CD14-positive monocyte (primary cell): ENCODE measurements at regions not wholly inside any gene's neighbourhood (a gene's known extent, or its start where the extent isn't known, plus 50 kb on each side); places are given as distances from the start of the nearest gene placed in this dataset.

Experiments
- DNase-seq, 3 donors: peaks; one replicate each; pipeline ENCODE4 v3.0.0-alpha.2; 2011 to 2022
- H2AFZ ChIP-seq: 2 replicates; pipeline ENCODE4 v1.6.0; 2012; ENCODE audit warnings: mild to moderate bottlenecking, low read depth, low read length, inconsistent platforms; ENCODE audit not compliant: insufficient read depth, poor library complexity, severe bottlenecking
- H3K27ac ChIP-seq, 2 donors: 1 replicate in 1 of 2; 2 replicates in 1 of 2; pipeline ENCODE4 v1.5.1; 2012 to 2013; ENCODE audit warnings: low read length in 2 of 2, control low read depth in 1 of 2, inconsistent platforms in 1 of 2, low read depth in 1 of 2, mild to moderate bottlenecking in 1 of 2
- H3K27me3 ChIP-seq, 2 donors: one replicate each; pipeline versions ENCODE4 v1.6.0 to v1.6.1; 2011 to 2013; ENCODE audit warnings: low read length in 2 of 2; ENCODE audit not compliant: control insufficient read depth in 2 of 2, insufficient read depth in 2 of 2
- H3K36me3 ChIP-seq, 2 donors: replicated peaks in 1 of 2; 1 replicate in 1 of 2; 2 replicates in 1 of 2; pipeline versions ENCODE4 v1.5.1 to v1.6.1; 2012 to 2013; ENCODE audit warnings: low read length in 2 of 2, control low read depth in 1 of 2, inconsistent platforms in 1 of 2, mild to moderate bottlenecking in 1 of 2; ENCODE audit not compliant: insufficient read depth in 2 of 2, control insufficient read depth in 1 of 2
- H3K4me1 ChIP-seq, 2 donors: 1 replicate in 1 of 2; 2 replicates in 1 of 2; pipeline versions ENCODE4 v1.5.1 to v1.6.1; 2012 to 2013; ENCODE audit warnings: low read length in 2 of 2, control low read depth in 1 of 2, inconsistent platforms in 1 of 2, mild to moderate bottlenecking in 1 of 2, moderate library complexity in 1 of 2; ENCODE audit not compliant: insufficient read depth in 2 of 2, control insufficient read depth in 1 of 2
- H3K4me2 ChIP-seq: replicated peaks from 2 replicates; pipeline ENCODE3; 2012; ENCODE audit warnings: low read length, moderate library complexity, mild to moderate bottlenecking; ENCODE audit not compliant: poor library complexity, severe bottlenecking; ENCODE audit errors: extremely low read depth
- H3K4me3 ChIP-seq, 3 experiments: fragments of 200-600 bp in 1 of 3; sonication (generic) in 1 of 3; replicated peaks in 1 of 3; 1 replicate in 2 of 3; 2 replicates in 1 of 3; pipeline ENCODE4 v1.5.1; 2011 to 2013; ENCODE audit warnings: low read length in 3 of 3, mild to moderate bottlenecking in 3 of 3, control low read depth in 2 of 3, low read depth in 2 of 3, inconsistent platforms in 1 of 3, moderate library complexity in 1 of 3
- H3K79me2 ChIP-seq: 2 replicates; pipeline ENCODE4 v1.6.0; 2012; ENCODE audit warnings: mild to moderate bottlenecking, control low read depth, inconsistent platforms, low read length, moderate library complexity; ENCODE audit not compliant: insufficient read depth
- H3K9ac ChIP-seq: 2 replicates; pipeline ENCODE4 v1.6.0; 2017; ENCODE audit warnings: low read length, mild to moderate bottlenecking; ENCODE audit not compliant: insufficient read depth, poor library complexity, severe bottlenecking
- H3K9me3 ChIP-seq, 2 donors: replicated peaks in 1 of 2; 1 replicate in 1 of 2; 2 replicates in 1 of 2; pipeline versions ENCODE4 v1.5.1 to v1.6.1; 2012 to 2013; ENCODE audit warnings: low read length in 2 of 2, control low read depth in 1 of 2; ENCODE audit not compliant: control insufficient read depth in 1 of 2, insufficient read depth in 1 of 2
- H4K20me1 ChIP-seq: 2 replicates; pipeline ENCODE4 v1.6.0; 2012; ENCODE audit warnings: mild to moderate bottlenecking, low read length, control low read depth, moderate library complexity; ENCODE audit not compliant: insufficient read depth
- H3K27ac Mint-ChIP-seq, 7 donors: one replicate each; pipeline ENCODE4 v1.8.0; 2020; ENCODE audit warnings: mild to moderate bottlenecking in 7 of 7, mixed read lengths in 7 of 7, moderate library complexity in 6 of 7, inconsistent platforms in 2 of 7
- H3K27me3 Mint-ChIP-seq, 3 donors: one replicate each; pipeline ENCODE4 v1.8.0; 2021 to 2022; ENCODE audit warnings: low read depth in 3 of 3, mild to moderate bottlenecking in 3 of 3, mixed read lengths in 3 of 3, moderate library complexity in 3 of 3, inconsistent platforms in 1 of 3
- H3K36me3 Mint-ChIP-seq, 2 donors: one replicate each; pipeline ENCODE4 v1.8.0; 2020; ENCODE audit warnings: mixed read lengths in 2 of 2, inconsistent platforms in 1 of 2, mild to moderate bottlenecking in 1 of 2
- H3K4me1 Mint-ChIP-seq: one replicate; pipeline ENCODE4 v1.8.0; 2020; ENCODE audit warnings: mild to moderate bottlenecking, mixed read lengths
- H3K4me3 Mint-ChIP-seq, 2 donors: one replicate each; pipeline ENCODE4 v1.8.0; 2020; ENCODE audit warnings: mild to moderate bottlenecking in 2 of 2, mixed read lengths in 2 of 2, moderate library complexity in 1 of 2
- H3K9me3 Mint-ChIP-seq, 7 donors: one replicate each; pipeline ENCODE4 v1.8.0; 2020 to 2022; ENCODE audit warnings: mixed read lengths in 7 of 7, mild to moderate bottlenecking in 6 of 7, moderate library complexity in 6 of 7, inconsistent platforms in 2 of 7
- WGBS: methylation state at CpG from one replicate; pipeline ENCODE4 v1.1.5; 2013; ENCODE audit warnings: missing lambda C conversion rate; ENCODE audit not compliant: insufficient coverage; 5-methylcytosine and 5-hydroxymethylcytosine counted together
- intact Hi-C, 2 donors: fragments of 100-400 bp; cut with micrococcal nuclease; formaldehyde crosslinking; loops; one replicate each; pipeline versions ENCODE4 v1.15.0 to v1.15.1; 2023
- TF ChIP-seq, protein P1 (sequence below): fragments of 200-600 bp; IDR thresholded peaks from one replicate; pipeline ENCODE4 v1.8.0; 2022; ENCODE audit warnings: antibody characterized with exemption, mild to moderate bottlenecking

DNA sequence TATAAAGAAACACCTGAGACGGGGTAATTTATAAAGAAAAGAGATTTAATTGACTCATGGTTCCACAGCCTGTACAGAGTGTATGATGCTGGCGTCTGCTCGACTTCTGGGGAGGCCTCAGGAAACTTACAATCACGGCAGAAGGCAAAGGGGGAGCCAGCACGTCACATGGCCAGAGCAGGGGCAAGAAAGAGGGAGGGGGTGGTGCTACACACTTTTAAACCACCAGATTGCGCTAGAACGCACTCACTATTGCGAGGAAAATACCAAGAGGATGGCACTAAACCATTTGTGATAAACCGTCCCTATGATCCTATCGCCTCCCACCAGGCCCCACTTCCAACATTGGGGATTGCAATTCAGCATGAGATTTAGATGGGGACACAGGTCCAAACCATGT lies 79.7 kb upstream of the CARD18 start:
- no peaks in the 10 kb centered on the region for H3K79me2 ChIP-seq
- intact Hi-C loops, result no loop called here
- Mint-ChIP-seq H3K36me3 (peaks cover 2 to 4% of the 10 kb centered on the region in 2 donors), H3K4me3 (no peak overlapping the region), H3K27ac (peak overlapping the region; percentile 89 to 97 (median 94)), H3K4me1 (peaks cover 24% of the 10 kb centered on the region), H3K27me3 (no peaks in the 10 kb centered on the region), H3K9me3 (peaks cover 3 to 8% (median 6%) of the 10 kb centered on the region in 7 donors)
- no peaks in the 10 kb centered on the region for H4K20me1 ChIP-seq
- H3K27ac ChIP-seq, result peak overlapping the region; percentile 81 to 95
- 99% methylated on average over 9 of the region's 10 CpGs for WGBS
- no peak overlapping the region for H3K4me2 ChIP-seq
- no peaks in the 10 kb centered on the region for H3K36me3 ChIP-seq
- no peak overlapping the region for H2AFZ ChIP-seq
- TF ChIP-seq, protein P1, sequence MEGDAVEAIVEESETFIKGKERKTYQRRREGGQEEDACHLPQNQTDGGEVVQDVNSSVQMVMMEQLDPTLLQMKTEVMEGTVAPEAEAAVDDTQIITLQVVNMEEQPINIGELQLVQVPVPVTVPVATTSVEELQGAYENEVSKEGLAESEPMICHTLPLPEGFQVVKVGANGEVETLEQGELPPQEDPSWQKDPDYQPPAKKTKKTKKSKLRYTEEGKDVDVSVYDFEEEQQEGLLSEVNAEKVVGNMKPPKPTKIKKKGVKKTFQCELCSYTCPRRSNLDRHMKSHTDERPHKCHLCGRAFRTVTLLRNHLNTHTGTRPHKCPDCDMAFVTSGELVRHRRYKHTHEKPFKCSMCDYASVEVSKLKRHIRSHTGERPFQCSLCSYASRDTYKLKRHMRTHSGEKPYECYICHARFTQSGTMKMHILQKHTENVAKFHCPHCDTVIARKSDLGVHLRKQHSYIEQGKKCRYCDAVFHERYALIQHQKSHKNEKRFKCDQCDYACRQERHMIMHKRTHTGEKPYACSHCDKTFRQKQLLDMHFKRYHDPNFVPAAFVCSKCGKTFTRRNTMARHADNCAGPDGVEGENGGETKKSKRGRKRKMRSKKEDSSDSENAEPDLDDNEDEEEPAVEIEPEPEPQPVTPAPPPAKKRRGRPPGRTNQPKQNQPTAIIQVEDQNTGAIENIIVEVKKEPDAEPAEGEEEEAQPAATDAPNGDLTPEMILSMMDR, result no peak
- no peak overlapping the region for H3K4me3 ChIP-seq
- DNase-seq, result peak in 1 of 3 donors; percentile 5
- H3K9me3 ChIP-seq, result peaks cover 0 to 7% of the 10 kb centered on the region in 2 donors
- no peak overlapping the region for H3K9ac ChIP-seq
- peaks cover 22 to 23% of the 10 kb centered on the region in 2 donors for H3K4me1 ChIP-seq
- no peaks in the 10 kb centered on the region for H3K27me3 ChIP-seq

DNA sequence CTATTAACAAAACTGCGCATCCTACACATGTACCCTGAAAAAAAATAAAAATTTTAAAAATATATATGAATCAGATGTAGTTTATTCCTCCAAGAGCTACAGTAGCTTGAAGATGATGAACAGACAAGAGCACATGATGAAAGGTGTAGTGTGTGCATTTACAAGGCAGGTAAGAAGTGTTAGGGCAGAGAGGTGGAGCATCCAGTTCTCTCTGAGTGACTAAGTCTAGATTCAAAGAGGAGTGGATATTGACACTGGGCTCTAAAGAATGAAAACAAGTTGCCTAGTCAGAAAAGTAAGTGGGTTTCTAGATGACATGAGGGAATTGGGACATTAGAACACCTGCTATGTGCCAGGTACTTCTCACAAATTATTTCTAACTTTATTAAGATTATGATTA lies 76.0 kb upstream of the CARD18 start:
- Mint-ChIP-seq H3K4me1 (peaks cover 24% of the 10 kb centered on the region), H3K36me3 (peaks cover 2 to 4% of the 10 kb centered on the region in 2 donors), H3K27me3 (no peaks in the 10 kb centered on the region), H3K27ac (no peak overlapping the region), H3K9me3 (peaks cover 3 to 8% (median 6%) of the 10 kb centered on the region in 7 donors), H3K4me3 (no peak overlapping the region)
- Histone ChIP-seq H3K36me3 (no peaks in the 10 kb centered on the region), H3K4me1 (peaks cover 11 to 21% of the 10 kb centered on the region in 2 donors), H3K27ac (no peak overlapping the region), H3K27me3 (no peaks in the 10 kb centered on the region), H4K20me1 (no peaks in the 10 kb centered on the region), H3K79me2 (no peaks in the 10 kb centered on the region), H3K4me3 (no peak overlapping the region), H2AFZ (no peak overlapping the region), H3K9me3 (peaks cover 0 to 7% of the 10 kb centered on the region in 2 donors), H3K9ac (no peak overlapping the region), H3K4me2 (no peak overlapping the region)
- no CpG with 5 or more reads among the region's 1 CpG for WGBS
- intact Hi-C loops, result no loop called here
- TF ChIP-seq, protein P1, result no peak
- DNase-seq, result no peak
